ENCODE measurements at regions not wholly inside any gene's neighbourhood (a gene's known extent, or its start where the extent isn't known, plus 50 kb on each side); places are given as distances from the start of the nearest gene placed in this dataset.

- 54 to 83% methylated on average over 2 of the region's 2 CpGs for WGBS, 2 donors
- Histone ChIP-seq H3K4me1 (no peaks in the 10 kb centered on the region), H3K9me3 (no peaks in the 10 kb centered on the region), H3K27me3 (no peaks in the 10 kb centered on the region), H3K36me3 (no peaks in the 10 kb centered on the region), H3K4me3 (no peak overlapping the region), H3K27ac (no peak overlapping the region)
- DNase-seq (no peak), ATAC-seq (ENCODE audit: low FRiP score in 2 of 2) (no peak)
- no peak for TF ChIP-seq EP300 (IDR thresholded peaks at IDR 0.05)
- TF ChIP-seq POLR2A (IDR thresholded peaks at IDR 0.05) = no peak
- no peak for TF ChIP-seq CTCF (IDR thresholded peaks at IDR 0.05)
- TF ChIP-seq POLR2AphosphoS5 (IDR thresholded peaks at IDR 0.05) = no peak
These were observed 115.5 kb downstream of the MIS18A start for GRCh38 chr21:32163386-32163785.

- Histone ChIP-seq H3K4me1 (no peaks in the 10 kb centered on the region), H3K27ac (no peak overlapping the region), H3K36me3 (no peaks in the 10 kb centered on the region), H3K9me3 (no peaks in the 10 kb centered on the region), H3K4me3 (no peak overlapping the region), H3K27me3 (no peaks in the 10 kb centered on the region)
- 74 to 83% methylated on average over 6 of the region's 6 CpGs for WGBS, 2 donors
- TF ChIP-seq POLR2AphosphoS5 (IDR thresholded peaks at IDR 0.05) (no peak), CTCF (IDR thresholded peaks at IDR 0.05) (no peak), EP300 (IDR thresholded peaks at IDR 0.05) (no peak), POLR2A (IDR thresholded peaks at IDR 0.05) (no peak)
- DNase-seq (no peak), ATAC-seq (ENCODE audit: low FRiP score in 2 of 2) (no peak)
These were observed 116.0 kb downstream of the MIS18A start for GRCh38 chr21:32162727-32163320.

- Histone ChIP-seq H3K27ac (no peak overlapping the region), H3K36me3 (no peaks in the 10 kb centered on the region), H3K4me3 (no peak overlapping the region), H3K9me3 (no peaks in the 10 kb centered on the region), H3K4me1 (no peaks in the 10 kb centered on the region), H3K27me3 (no peaks in the 10 kb centered on the region)
- 75 to 80% methylated on average over 2 of the region's 2 CpGs for WGBS, 2 donors
- ATAC-seq (ENCODE audit: low FRiP score in 2 of 2) (no peak), DNase-seq (no peak)
- TF ChIP-seq POLR2AphosphoS5 (IDR thresholded peaks at IDR 0.05) (no peak), CTCF (IDR thresholded peaks at IDR 0.05) (no peak), EP300 (IDR thresholded peaks at IDR 0.05) (no peak), POLR2A (IDR thresholded peaks at IDR 0.05) (no peak)
These were observed 123.6 kb downstream of the MIS18A start for GRCh38 chr21:32155226-32155625.

- Histone ChIP-seq H3K4me3 (no peak overlapping the region), H3K36me3 (no peaks in the 10 kb centered on the region), H3K9me3 (no peaks in the 10 kb centered on the region), H3K27ac (no peak overlapping the region), H3K27me3 (no peaks in the 10 kb centered on the region), H3K4me1 (no peaks in the 10 kb centered on the region)
- WGBS, 2 donors = 42 to 89% methylated on average over 2 of the region's 2 CpGs
- TF ChIP-seq POLR2AphosphoS5 (IDR thresholded peaks at IDR 0.05) (no peak), POLR2A (IDR thresholded peaks at IDR 0.05) (no peak), EP300 (IDR thresholded peaks at IDR 0.05) (no peak), CTCF (IDR thresholded peaks at IDR 0.05) (no peak)
- no peak for DNase-seq
- no peak for ATAC-seq (ENCODE audit: low FRiP score in 2 of 2)
These were observed 131.8 kb downstream of the MIS18A start for GRCh38 chr21:32147041-32147440.

GRCh38 chr21:32144851-32145250, 134.0 kb downstream of the MIS18A start:
- no peak for TF ChIP-seq POLR2AphosphoS5 (IDR thresholded peaks at IDR 0.05)
- TF ChIP-seq EP300 (IDR thresholded peaks at IDR 0.05) = no peak
- TF ChIP-seq CTCF (IDR thresholded peaks at IDR 0.05) = no peak
- no peak for TF ChIP-seq POLR2A (IDR thresholded peaks at IDR 0.05)
- H3K27ac ChIP-seq = no peak overlapping the region
- 81 to 83% methylated on average over 2 of the region's 2 CpGs for WGBS, 2 donors
- H3K4me1 ChIP-seq = no peaks in the 10 kb centered on the region
- H3K4me3 ChIP-seq = no peak overlapping the region
- no peak for DNase-seq
- ATAC-seq (ENCODE audit: low FRiP score in 2 of 2) = no peak
- no peaks in the 10 kb centered on the region for H3K9me3 ChIP-seq
- H3K36me3 ChIP-seq = no peaks in the 10 kb centered on the region
- H3K27me3 ChIP-seq = no peaks in the 10 kb centered on the region

Data from upper lobe of left lung (tissue), 6 donors.